22Rv1 (cell line): ENCODE measurements at regions not wholly inside any gene's neighbourhood (a gene's known extent, or its start where the extent isn't known, plus 50 kb on each side); places are given as distances from the start of the nearest gene placed in this dataset.
A peak's percentile ranks its signal among the peaks of the same experiment; 100 is the strongest.
"Not testable (repeated sequence)": the region's sequence is repeated elsewhere in the genome, so short reads cannot be mapped to it uniquely, and the experiment has no call there.

Experiments used
- H3K27ac ChIP-seq: fragments of 450-650 bp; 2 replicates; pipeline ENCODE4 v1.5.1; 2017
- ZFX ChIP-seq: fragments of 450-650 bp; IDR thresholded peaks from 2 replicates; pipeline ENCODE4 v1.6.1; 2017; ENCODE audit warnings: antibody characterized with exemption, borderline replicate concordance
- TF ChIP-seq, protein P1 (sequence below): fragments of 450-650 bp; IDR thresholded peaks from 2 replicates; pipeline ENCODE4 v1.5.1; 2017; ENCODE audit warnings: mild to moderate bottlenecking

DNA sequence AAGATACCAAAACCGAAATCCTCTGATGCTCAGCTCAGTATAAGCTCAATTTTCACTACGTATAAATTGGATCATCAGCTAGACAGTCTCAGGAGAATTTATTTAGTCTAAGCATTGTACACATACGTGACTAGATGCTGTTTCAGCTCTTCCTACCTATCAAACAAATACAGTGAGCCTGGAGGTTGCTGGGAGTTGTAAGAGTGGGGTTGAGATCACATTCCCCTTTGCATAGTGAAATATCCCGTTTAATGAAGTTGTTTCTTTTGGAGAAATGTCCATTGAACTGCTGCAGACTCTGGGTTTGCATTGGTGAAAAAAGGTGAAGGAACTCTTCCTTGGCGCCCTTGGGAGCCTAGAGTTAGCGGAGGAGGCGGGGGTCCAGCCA is 68.9 kb upstream of the GJB6 start:
- TF ChIP-seq ZFX: no peak
- TF ChIP-seq, protein P1, sequence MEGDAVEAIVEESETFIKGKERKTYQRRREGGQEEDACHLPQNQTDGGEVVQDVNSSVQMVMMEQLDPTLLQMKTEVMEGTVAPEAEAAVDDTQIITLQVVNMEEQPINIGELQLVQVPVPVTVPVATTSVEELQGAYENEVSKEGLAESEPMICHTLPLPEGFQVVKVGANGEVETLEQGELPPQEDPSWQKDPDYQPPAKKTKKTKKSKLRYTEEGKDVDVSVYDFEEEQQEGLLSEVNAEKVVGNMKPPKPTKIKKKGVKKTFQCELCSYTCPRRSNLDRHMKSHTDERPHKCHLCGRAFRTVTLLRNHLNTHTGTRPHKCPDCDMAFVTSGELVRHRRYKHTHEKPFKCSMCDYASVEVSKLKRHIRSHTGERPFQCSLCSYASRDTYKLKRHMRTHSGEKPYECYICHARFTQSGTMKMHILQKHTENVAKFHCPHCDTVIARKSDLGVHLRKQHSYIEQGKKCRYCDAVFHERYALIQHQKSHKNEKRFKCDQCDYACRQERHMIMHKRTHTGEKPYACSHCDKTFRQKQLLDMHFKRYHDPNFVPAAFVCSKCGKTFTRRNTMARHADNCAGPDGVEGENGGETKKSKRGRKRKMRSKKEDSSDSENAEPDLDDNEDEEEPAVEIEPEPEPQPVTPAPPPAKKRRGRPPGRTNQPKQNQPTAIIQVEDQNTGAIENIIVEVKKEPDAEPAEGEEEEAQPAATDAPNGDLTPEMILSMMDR: no peak

DNA sequence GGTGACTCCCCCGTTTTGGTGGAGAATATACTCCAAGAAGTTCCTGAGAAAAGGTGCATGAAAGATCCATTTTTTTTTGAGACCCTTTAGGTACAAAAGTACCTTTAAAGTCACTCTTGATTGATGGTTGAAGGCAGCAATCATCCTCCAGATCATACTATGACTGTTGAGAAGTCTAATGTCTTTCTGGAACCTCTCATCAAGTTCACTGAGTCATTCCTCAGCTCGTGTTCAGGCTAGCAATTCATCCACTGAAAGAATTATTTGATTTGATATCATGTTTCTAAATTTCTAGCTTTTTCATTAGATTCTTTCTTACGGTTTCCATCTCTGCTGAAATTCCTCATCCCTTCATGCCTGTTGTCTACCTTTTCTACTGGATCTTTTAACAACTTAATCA is 65.1 kb upstream of the GJB6 start:
- TF ChIP-seq, protein P1: no peak
- no peak for TF ChIP-seq ZFX
- H3K27ac ChIP-seq: no peak overlapping the region

More for the DNA sequence above, 68.9 kb upstream of the GJB6 start:
- H3K27ac ChIP-seq: no peak overlapping the region

DNA sequence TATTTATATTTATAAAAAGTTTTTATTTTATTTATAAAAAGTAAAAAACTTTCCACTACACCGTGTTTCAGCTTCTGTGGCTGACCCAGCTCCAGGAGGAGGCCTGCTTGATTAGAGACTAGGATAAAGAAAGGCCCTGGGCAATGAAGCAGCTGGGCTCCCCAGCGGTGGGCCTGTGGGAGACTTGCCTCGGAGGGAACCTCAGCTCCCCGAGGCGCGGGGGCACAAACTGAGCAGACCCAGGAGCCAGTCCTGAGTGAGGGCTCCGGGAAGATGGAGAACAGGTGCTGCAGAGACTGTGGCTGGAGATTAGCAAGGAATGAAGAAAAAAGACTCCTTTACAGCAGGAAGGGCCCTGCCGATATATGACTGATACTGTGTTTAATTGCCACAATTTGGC is 63.8 kb upstream of the GJB6 start:
- no peak overlapping the region for H3K27ac ChIP-seq
- TF ChIP-seq, protein P1: no peak
- no peak for TF ChIP-seq ZFX

DNA sequence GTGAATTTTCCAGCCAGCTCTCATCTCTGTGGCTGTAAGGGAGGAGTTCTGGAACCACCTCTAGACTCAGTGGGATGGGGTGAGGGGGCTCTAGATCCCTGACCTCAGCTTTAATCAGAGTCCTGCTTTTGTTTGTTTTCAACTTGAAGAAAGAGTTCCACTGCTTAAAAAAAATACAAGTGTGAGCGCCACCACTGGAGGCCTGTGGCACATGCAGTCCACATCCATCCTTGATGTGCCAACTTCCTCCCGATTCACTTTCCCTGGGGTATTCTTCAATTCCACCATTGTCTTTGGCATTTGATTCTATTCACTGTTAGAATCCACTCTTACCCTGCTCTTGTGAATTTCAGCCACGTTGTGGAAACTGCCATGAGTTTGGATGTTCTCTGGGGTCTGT is 62.4 kb upstream of the GJB6 start:
- H3K27ac ChIP-seq: no peak overlapping the region
- no peak for TF ChIP-seq ZFX
- TF ChIP-seq, protein P1: peak; percentile 46

DNA sequence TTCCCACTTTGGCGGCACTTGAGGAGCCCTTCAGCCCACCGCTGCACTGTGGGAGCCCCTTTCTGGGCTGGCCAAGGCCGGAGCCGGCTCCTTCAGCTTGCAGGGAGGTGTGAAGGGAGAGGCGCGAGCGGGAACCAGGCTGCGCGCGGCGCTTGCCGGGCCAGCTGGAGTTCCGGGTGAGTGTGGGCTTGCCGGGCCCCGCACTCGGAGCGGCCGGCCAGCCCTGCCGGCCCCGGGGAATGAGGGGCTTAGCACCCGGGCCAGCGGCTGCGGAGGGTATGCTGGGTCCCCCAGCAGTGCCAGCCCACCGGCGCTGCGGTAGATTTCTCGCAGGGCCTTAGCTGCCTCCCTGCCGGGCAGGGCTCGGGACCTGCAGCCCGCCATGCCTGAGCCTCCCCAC is 60.2 kb upstream of the GJB6 start:
- not testable (repeated sequence) for H3K27ac ChIP-seq

DNA sequence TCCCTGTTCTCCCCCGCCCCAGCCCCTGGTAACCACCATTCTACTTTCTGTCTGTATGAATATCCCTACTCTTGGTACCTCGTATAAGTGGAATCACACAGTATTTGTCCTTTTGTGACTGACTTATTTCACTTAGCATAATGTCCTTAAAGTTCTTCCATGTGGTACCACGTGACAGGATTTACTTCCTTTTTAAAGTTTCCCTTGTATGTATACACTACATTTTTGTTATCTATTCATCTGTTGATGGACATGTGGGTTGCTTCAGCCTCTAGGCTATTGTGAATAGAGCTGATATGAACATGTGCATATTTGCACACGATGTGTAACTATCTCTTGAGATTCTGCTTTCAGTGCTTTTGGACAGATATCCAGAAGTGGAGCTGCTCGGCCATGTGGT is 59.6 kb upstream of the GJB6 start:
- no peak overlapping the region for H3K27ac ChIP-seq
- no peak for TF ChIP-seq ZFX
- TF ChIP-seq, protein P1: no peak

DNA sequence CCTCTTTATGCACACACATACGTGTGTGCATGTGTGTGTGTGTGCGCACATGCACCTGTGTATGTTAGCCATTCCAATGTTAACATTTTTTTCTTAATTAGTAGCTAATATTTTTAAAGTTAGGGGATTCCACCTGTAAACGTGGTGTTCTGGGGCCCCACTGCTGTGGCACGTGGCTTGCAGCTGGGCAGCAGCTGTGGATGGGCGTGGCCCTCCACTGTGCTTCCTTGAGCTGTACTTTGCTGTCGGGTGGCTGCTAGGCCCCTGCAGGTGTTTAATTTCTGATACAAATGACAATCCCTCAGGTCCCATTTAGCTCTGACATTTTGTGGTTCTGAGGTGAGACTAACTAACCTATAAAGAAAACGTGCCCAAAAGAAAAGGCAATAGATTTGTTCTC is 58.9 kb upstream of the GJB6 start:
- H3K27ac ChIP-seq: no peak overlapping the region
- TF ChIP-seq, protein P1: no peak
- TF ChIP-seq ZFX: no peak

DNA sequence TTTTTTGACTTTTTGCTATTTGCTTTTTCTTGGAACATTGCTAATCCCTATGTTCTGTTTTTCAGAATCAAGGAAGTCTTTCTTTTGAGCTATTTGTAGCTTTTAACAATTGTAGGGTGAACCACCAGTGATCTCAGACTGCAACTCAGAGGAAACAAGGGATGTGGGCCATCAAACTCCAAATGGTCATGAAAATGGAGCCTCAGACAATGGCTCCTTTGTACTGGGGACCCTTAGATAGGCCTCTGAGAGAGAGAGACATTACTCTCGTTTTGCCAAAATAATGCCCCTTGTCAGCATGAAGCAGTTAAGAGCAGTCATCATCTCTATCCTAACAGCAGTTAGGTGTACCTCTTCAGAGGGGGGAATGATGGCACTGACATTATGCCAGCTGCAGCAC is 56.4 kb upstream of the GJB6 start:
- TF ChIP-seq, protein P1: no peak
- TF ChIP-seq ZFX: no peak
- no peak overlapping the region for H3K27ac ChIP-seq
